Vagina (tissue), 2 donors: ENCODE measurements at regions not wholly inside any gene's neighbourhood (a gene's known extent, or its start where the extent isn't known, plus 50 kb on each side); places are given as distances from the start of the nearest gene placed in this dataset.

Experiments
- DNase-seq, 2 donors: peaks; one replicate each; pipeline ENCODE4 v3.0.0-alpha.2; 2017; ENCODE audit errors: extremely low spot score in 2 of 2
- H3K27ac ChIP-seq: fragments of 200-600 bp; sonication (generic); one replicate; pipeline ENCODE4 v1.5.1; 2019
- H3K27me3 ChIP-seq: fragments of 200-600 bp; sonication (generic); one replicate; pipeline ENCODE4 v1.5.1; 2019
- H3K36me3 ChIP-seq, 2 donors: fragments of 200-600 bp; sonication (generic); one replicate each; pipeline ENCODE4 v1.5.1; 2017 to 2019
- H3K4me1 ChIP-seq: fragments of 200-600 bp; sonication (generic); one replicate; pipeline ENCODE4 v1.5.1; 2019
- H3K4me3 ChIP-seq, 2 donors: fragments of 200-600 bp; sonication (generic); 1 replicate in 1 of 2; 2 replicates in 1 of 2; pipeline ENCODE4 v1.5.1; 2016 to 2019
- H3K9me3 ChIP-seq: fragments of 200-600 bp; sonication (generic); one replicate; pipeline ENCODE4 v1.5.1; 2019
- CTCF ChIP-seq, 3 experiments: fragments of 450-650 bp in 2 of 3; fragments of 200-600 bp in 1 of 3; sonication (generic) in 1 of 3; IDR thresholded peaks; one replicate each; pipeline ENCODE4 v1.5.1; 2017 to 2019; ENCODE audit warnings: antibody characterized with exemption in 3 of 3, mild to moderate bottlenecking in 2 of 3, moderate library complexity in 2 of 3
- POLR2A ChIP-seq, 2 donors: fragments of 450-650 bp; IDR thresholded peaks; one replicate each; pipeline ENCODE4 v1.6.1; 2017; ENCODE audit warnings: antibody characterized with exemption in 2 of 2, mild to moderate bottlenecking in 2 of 2, moderate library complexity in 2 of 2
- POLR2AphosphoS5 ChIP-seq, 2 donors: sonication (generic); formaldehyde crosslinking; IDR thresholded peaks; one replicate each; pipeline ENCODE4 v1.9.0; 2017; ENCODE audit warnings: antibody characterized with exemption in 2 of 2, mild to moderate bottlenecking in 2 of 2, low read depth in 1 of 2; ENCODE audit not compliant: insufficient read depth in 1 of 2
- intact Hi-C: fragments of 100-400 bp; cut with DNase I; formaldehyde crosslinking; loops from one replicate; pipeline ENCODE4 v1.15.1; 2023

GRCh38 chr1:56227886-56228285 is 351.5 kb downstream of the PLPP3 start:
- no peak for DNase-seq
- Histone ChIP-seq H3K4me1 (no peaks in the 10 kb centered on the region), H3K27me3 (no peaks in the 10 kb centered on the region), H3K36me3 (no peaks in the 10 kb centered on the region), H3K27ac (no peak overlapping the region), H3K4me3 (no peak overlapping the region), H3K9me3 (no peaks in the 10 kb centered on the region)
- intact Hi-C loops = no loop called here
- TF ChIP-seq CTCF (IDR thresholded peaks at IDR 0.05) (no peak), POLR2A (IDR thresholded peaks at IDR 0.05) (no peak)

GRCh38 chr1:56227401-56227800 is 352.0 kb downstream of the PLPP3 start:
- no peak for DNase-seq
- Histone ChIP-seq H3K27me3 (no peaks in the 10 kb centered on the region), H3K36me3 (no peaks in the 10 kb centered on the region), H3K9me3 (no peaks in the 10 kb centered on the region), H3K4me1 (no peaks in the 10 kb centered on the region), H3K27ac (no peak overlapping the region), H3K4me3 (no peak overlapping the region)
- no peak for TF ChIP-seq CTCF (IDR thresholded peaks at IDR 0.05)
- no peak for TF ChIP-seq POLR2AphosphoS5 (IDR thresholded peaks at IDR 0.05; ENCODE audit: insufficient read depth in 1 of 2, low read depth in 1 of 2)
- intact Hi-C loops = no loop called here

GRCh38 chr1:56225964-56226815 is 353.2 kb downstream of the PLPP3 start:
- no peaks in the 10 kb centered on the region for H3K27me3 ChIP-seq
- no peaks in the 10 kb centered on the region for H3K9me3 ChIP-seq
- H3K4me1 ChIP-seq = no peaks in the 10 kb centered on the region
- TF ChIP-seq POLR2A (IDR thresholded peaks at IDR 0.05) (no peak), POLR2AphosphoS5 (IDR thresholded peaks at IDR 0.05; ENCODE audit: insufficient read depth in 1 of 2, low read depth in 1 of 2) (no peak), CTCF (IDR thresholded peaks at IDR 0.05) (no peak)
- H3K27ac ChIP-seq = no peak overlapping the region
- intact Hi-C loops = no loop called here
- H3K4me3 ChIP-seq = no peak overlapping the region
- no peak for DNase-seq
- no peaks in the 10 kb centered on the region for H3K36me3 ChIP-seq

GRCh38 chr1:56223968-56224367 is 355.4 kb downstream of the PLPP3 start:
- Histone ChIP-seq H3K9me3 (no peaks in the 10 kb centered on the region), H3K27ac (no peak overlapping the region), H3K36me3 (no peaks in the 10 kb centered on the region), H3K4me1 (no peaks in the 10 kb centered on the region), H3K27me3 (no peaks in the 10 kb centered on the region), H3K4me3 (no peak overlapping the region)
- intact Hi-C loops = no loop called here
- DNase-seq = no peak
- TF ChIP-seq CTCF (IDR thresholded peaks at IDR 0.05) = no peak
- no peak for TF ChIP-seq POLR2A (IDR thresholded peaks at IDR 0.05)
- TF ChIP-seq POLR2AphosphoS5 (IDR thresholded peaks at IDR 0.05; ENCODE audit: insufficient read depth in 1 of 2, low read depth in 1 of 2) = no peak

GRCh38 chr1:56222914-56223540 is 356.3 kb downstream of the PLPP3 start:
- TF ChIP-seq POLR2AphosphoS5 (IDR thresholded peaks at IDR 0.05; ENCODE audit: insufficient read depth in 1 of 2, low read depth in 1 of 2) (no peak), POLR2A (IDR thresholded peaks at IDR 0.05) (no peak), CTCF (IDR thresholded peaks at IDR 0.05) (no peak)
- no peaks in the 10 kb centered on the region for H3K27me3 ChIP-seq
- H3K27ac ChIP-seq = no peak overlapping the region
- no peaks in the 10 kb centered on the region for H3K9me3 ChIP-seq
- no peaks in the 10 kb centered on the region for H3K36me3 ChIP-seq
- DNase-seq = no peak
- H3K4me3 ChIP-seq = no peak overlapping the region
- H3K4me1 ChIP-seq = no peaks in the 10 kb centered on the region
- intact Hi-C loops = no loop called here
